HCT116 (cell line): ENCODE measurements at regions not wholly inside any gene's neighbourhood (a gene's known extent, or its start where the extent isn't known, plus 50 kb on each side); places are given as distances from the start of the nearest gene placed in this dataset.

Experiments
- ATAC-seq: fragments of 200-7000 bp; cut with Tn5 transposase; 2 replicates; pipeline ENCODE4 v1.9.1; 2020; ENCODE audit warnings: mild to moderate bottlenecking, moderate library complexity
- BruUV-seq: library from RNA; stranded (reverse); fragments of 400-500 nt; replicated peaks from 2 replicates; lab custom pipeline; 2021; lab: Mats Ljungman, UMichigan
- CTCF ChIA-PET: fragments of 300-600 bp; sonication (Branson Sonifier 250); formaldehyde crosslinking; loops from one replicate; lab custom pipeline; 2021; ENCODE audit warnings: antibody characterized with exemption; lab: Charles Lee
- POLR2A ChIA-PET: fragments of 300-600, 350-600 bp; sonication (Branson Sonifier 250); formaldehyde crosslinking; loops from one replicate; lab custom pipeline; 2021; ENCODE audit warnings: antibody characterized with exemption; lab: Charles Lee
- RAD21 ChIA-PET, 2 experiments: fragments of 300-600 bp; sonication (Branson Sonifier 250); formaldehyde crosslinking; loops; one replicate each; lab custom pipeline; 2023; ENCODE audit warnings: low total read pairs in 2 of 2; ENCODE audit not compliant: uncharacterized antibody in 2 of 2, unreplicated experiment in 2 of 2, low non-redundant PET in 1 of 2; lab: Charles Lee
- DNase-seq: peaks from one replicate; pipeline ENCODE4 v3.0.0-alpha.2; 2010; ENCODE audit warnings: low read depth, low spot score
- H2AFZ ChIP-seq: fragments of 200-600 bp; shearing (Covaris generic), sonication (generic); 2 replicates; pipeline ENCODE4 v1.6.1; 2017; ENCODE audit warnings: low read depth, mixed run types, mixed read lengths, antibody characterized with exemption, low read length; ENCODE audit not compliant: poor library complexity, severe bottlenecking
- H3K27ac ChIP-seq: 2 replicates; pipeline ENCODE4 v1.5.1; 2012; ENCODE audit warnings: low read depth, low read length
- H3K27me3 ChIP-seq: fragments of 200-600 bp; sonication (generic); 2 replicates; pipeline ENCODE4 v1.6.1; 2016; ENCODE audit warnings: mixed run types, low read length, mixed read lengths; ENCODE audit not compliant: insufficient read depth
- H3K36me3 ChIP-seq, 2 experiments: fragments of 200-500 bp in 1 of 2; fragments of 200-600 bp in 1 of 2; sonication (Bioruptor generic) in 1 of 2; sonication (generic) in 1 of 2; 2 replicates each; pipeline versions ENCODE4 v1.5.1 to v1.6.1; 2014 to 2016; ENCODE audit warnings: low read length in 2 of 2, inconsistent platforms in 1 of 2, mixed read lengths in 1 of 2, mixed run types in 1 of 2; ENCODE audit not compliant: insufficient read depth in 2 of 2, control insufficient read depth in 1 of 2
- H3K4me1 ChIP-seq, 2 experiments: fragments of 200-600 bp in 1 of 2; sonication (generic) in 1 of 2; 2 replicates each; pipeline versions ENCODE4 v1.5.1 to v1.6.1; 2012 to 2017; ENCODE audit warnings: low read length in 2 of 2, inconsistent platforms in 1 of 2, mild to moderate bottlenecking in 1 of 2, mixed read lengths in 1 of 2, mixed run types in 1 of 2, moderate library complexity in 1 of 2; ENCODE audit not compliant: insufficient read depth in 2 of 2, control insufficient read depth in 1 of 2
- H3K4me2 ChIP-seq: fragments of 200-600 bp; sonication (generic); 2 replicates; pipeline ENCODE4 v1.6.1; 2017; ENCODE audit warnings: mixed run types, low read length, mixed read lengths
- H3K4me3 ChIP-seq, 2 experiments: fragments of 200-600 bp in 1 of 2; sonication (generic) in 1 of 2; replicated peaks in 1 of 2; 2 replicates each; pipeline ENCODE4 v1.5.1; 2011 to 2016; ENCODE audit warnings: low read length in 2 of 2, control low read depth in 1 of 2, low read depth in 1 of 2, mild to moderate bottlenecking in 1 of 2, mixed read lengths in 1 of 2, mixed run types in 1 of 2
- H3K79me2 ChIP-seq: fragments of 200-600 bp; sonication (generic); 2 replicates; pipeline ENCODE4 v1.6.1; 2017; ENCODE audit warnings: mild to moderate bottlenecking, mixed run types, low read length, moderate library complexity, mixed read lengths; ENCODE audit not compliant: insufficient read depth
- H3K9ac ChIP-seq: fragments of 200-600 bp; sonication (generic); 2 replicates; pipeline ENCODE4 v1.6.1; 2016; ENCODE audit warnings: low read length, mixed read lengths
- H3K9me2 ChIP-seq: fragments of 200-600 bp; sonication (generic), shearing (Covaris generic); 2 replicates; pipeline ENCODE4 v1.6.1; 2017; ENCODE audit warnings: mixed run types, mild to moderate bottlenecking, moderate library complexity; ENCODE audit not compliant: insufficient read depth
- H3K9me3 ChIP-seq, 2 experiments: fragments of 200-500 bp in 1 of 2; fragments of 200-600 bp in 1 of 2; sonication (Bioruptor generic) in 1 of 2; sonication (generic) in 1 of 2; 2 replicates each; pipeline ENCODE4 v1.6.1; 2014 to 2017; ENCODE audit warnings: low read length in 2 of 2, mixed read lengths in 2 of 2, inconsistent platforms in 1 of 2, low read depth in 1 of 2, mild to moderate bottlenecking in 1 of 2, mixed run types in 1 of 2, moderate library complexity in 1 of 2; ENCODE audit not compliant: control insufficient read depth in 1 of 2, insufficient read depth in 1 of 2
- H4K20me1 ChIP-seq: fragments of 200-600 bp; sonication (generic), shearing (Covaris generic); 2 replicates; pipeline ENCODE4 v1.6.1; 2017; ENCODE audit warnings: mixed run types, mild to moderate bottlenecking, moderate library complexity; ENCODE audit not compliant: insufficient read depth
- ATF3 ChIP-seq: IDR thresholded peaks from 2 replicates; pipeline ENCODE4 v1.6.1; 2012
- CBX3 ChIP-seq: IDR thresholded peaks from 2 replicates; pipeline ENCODE4 v1.6.1; 2012; ENCODE audit warnings: low read depth
- CEBPB ChIP-seq: IDR thresholded peaks from 2 replicates; pipeline ENCODE4 v1.6.1; 2012; ENCODE audit warnings: low read depth
- CTCF ChIP-seq, 3 experiments: fragments of 200-600 bp in 1 of 3; sonication (generic) in 1 of 3; IDR thresholded peaks in 2 of 3; conservative IDR thresholded peaks in 1 of 3; 2 replicates each; pipeline ENCODE4 v1.5.1; 2012 to 2017; ENCODE audit warnings: low read depth in 2 of 3, low read length in 2 of 3, antibody characterized with exemption in 1 of 3, borderline replicate concordance in 1 of 3, control low read depth in 1 of 3, mild to moderate bottlenecking in 1 of 3, mixed read lengths in 1 of 3, mixed run types in 1 of 3, moderate library complexity in 1 of 3; ENCODE audit not compliant: insufficient read depth in 1 of 3
- EGR1 ChIP-seq: IDR thresholded peaks from 2 replicates; pipeline ENCODE4 v1.6.1; 2012; ENCODE audit warnings: low read depth
- ELF1 ChIP-seq: IDR thresholded peaks from 2 replicates; pipeline ENCODE4 v1.6.1; 2012; ENCODE audit warnings: low read depth, borderline replicate concordance
- EZH2 ChIP-seq: fragments of 200-600 bp; sonication (generic); IDR thresholded peaks from 2 replicates; pipeline ENCODE4 v1.6.1; 2017; ENCODE audit warnings: antibody characterized with exemption, mixed run types
- EZH2phosphoT487 ChIP-seq: fragments of 200-600 bp; IDR thresholded peaks from 2 replicates; pipeline ENCODE4 v1.6.1; 2018; ENCODE audit warnings: antibody characterized with exemption, borderline replicate concordance
- FOSL1 ChIP-seq: IDR thresholded peaks from 2 replicates; pipeline ENCODE4 v1.6.1; 2012; ENCODE audit warnings: low read depth
- JUND ChIP-seq: IDR thresholded peaks from 2 replicates; pipeline ENCODE4 v1.6.1; 2012
- MAX ChIP-seq: IDR thresholded peaks from 2 replicates; pipeline ENCODE4 v1.6.1; 2012
- POLR2A ChIP-seq: IDR thresholded peaks from 2 replicates; pipeline ENCODE4 v1.7.0; 2011; ENCODE audit warnings: borderline replicate concordance; ENCODE audit not compliant: insufficient read depth, insufficient read length; ENCODE audit errors: extremely low read depth
- POLR2AphosphoS5 ChIP-seq: IDR thresholded peaks from 2 replicates; pipeline ENCODE4 v1.6.1; 2011; ENCODE audit warnings: mild to moderate bottlenecking, low read depth, low read length, moderate library complexity
- RAD21 ChIP-seq: IDR thresholded peaks from 2 replicates; pipeline ENCODE4 v1.6.1; 2012; ENCODE audit warnings: low read depth, mild to moderate bottlenecking
- REST ChIP-seq: IDR thresholded peaks from 2 replicates; pipeline ENCODE4 v1.6.1; 2012; ENCODE audit warnings: low read depth
- SIN3A ChIP-seq: IDR thresholded peaks from 2 replicates; pipeline ENCODE4 v1.6.1; 2012; ENCODE audit warnings: low read depth
- TCF7L2 ChIP-seq: IDR thresholded peaks from 2 replicates; pipeline ENCODE4 v1.7.0; 2011; ENCODE audit warnings: borderline replicate concordance, inconsistent platforms; ENCODE audit not compliant: insufficient read depth, insufficient read length; ENCODE audit errors: extremely low read depth
- YY1 ChIP-seq: IDR thresholded peaks from 2 replicates; pipeline ENCODE4 v1.6.1; 2011; ENCODE audit warnings: low read length, low read depth, moderate library complexity, mild to moderate bottlenecking; ENCODE audit not compliant: insufficient replicate concordance; ENCODE audit errors: extremely low read depth
- ZBTB33 ChIP-seq: IDR thresholded peaks from 2 replicates; pipeline ENCODE4 v1.6.1; 2011; ENCODE audit warnings: mild to moderate bottlenecking, low read length, moderate library complexity; ENCODE audit not compliant: insufficient replicate concordance; ENCODE audit errors: extremely low read depth
- ZNF274 ChIP-seq: fragments of 200-500 bp; sonication (Bioruptor generic); IDR thresholded peaks from 2 replicates; pipeline ENCODE4 v1.6.1; 2014; ENCODE audit warnings: mild to moderate bottlenecking, low read depth, low read length, inconsistent platforms
- intact Hi-C: fragments of 100-400 bp; cut with micrococcal nuclease; formaldehyde crosslinking; loops from 2 replicates; pipeline ENCODE4 v1.10.0; 2022

GRCh38 chr3:69505770-69506407, 120.0 kb upstream of the FRMD4B start:
- H2AFZ ChIP-seq: no peak overlapping the region
- no peak for TF ChIP-seq CBX3
- no peak for TF ChIP-seq FOSL1
- TF ChIP-seq CEBPB: no peak
- TF ChIP-seq YY1: no peak
- no peak for TF ChIP-seq ELF1
- no peak for TF ChIP-seq TCF7L2
- TF ChIP-seq REST: no peak
- TF ChIP-seq ZBTB33: no peak
- no peak for TF ChIP-seq MAX
- no peak for TF ChIP-seq ATF3
- TF ChIP-seq SIN3A: no peak
- TF ChIP-seq POLR2AphosphoS5: no peak
- TF ChIP-seq EGR1: no peak
- TF ChIP-seq POLR2A: no peak
- TF ChIP-seq EZH2: no peak
- TF ChIP-seq JUND: no peak
- TF ChIP-seq EZH2phosphoT487: no peak
- TF ChIP-seq RAD21: no peak
- TF ChIP-seq CTCF (IDR thresholded peaks at IDR 0.05 in 2 of 3, conservative IDR thresholded peaks at IDR 0.05 in 1 of 3; ENCODE audit: borderline replicate concordance in 1 of 3, insufficient read depth in 1 of 3, low read depth in 2 of 3, low read length in 2 of 3): no peak
- no peak for TF ChIP-seq ZNF274
- ChIA-PET CTCF (no interaction called here), RAD21 (no interaction called here), POLR2A (no interaction called here)
- H3K27ac ChIP-seq: no peak overlapping the region
- DNase-seq (no peak), ATAC-seq (no peak)
- no peaks in the 10 kb centered on the region for H3K4me1 ChIP-seq
- no peaks in the 10 kb centered on the region for H3K79me2 ChIP-seq
- no peak overlapping the region for H3K4me2 ChIP-seq
- H3K36me3 ChIP-seq: no peaks in the 10 kb centered on the region
- BruUV-seq: no TSS peak
- peaks cover 14% of the 10 kb centered on the region for H3K27me3 ChIP-seq
- H4K20me1 ChIP-seq: peaks cover 3% of the 10 kb centered on the region; the same call in 1 of the 2 replicates
- no peaks in the 10 kb centered on the region for H3K9me3 ChIP-seq
- no peaks in the 10 kb centered on the region for H3K9me2 ChIP-seq
- intact Hi-C loops: no loop called here
- no peak overlapping the region for H3K9ac ChIP-seq
- no peak overlapping the region for H3K4me3 ChIP-seq
